Liver (tissue), 3 donors: ENCODE measurements at regions not wholly inside any gene's neighbourhood (a gene's known extent, or its start where the extent isn't known, plus 50 kb on each side); places are given as distances from the start of the nearest gene placed in this dataset.

Source experiments
- FOXA1 ChIP-seq: IDR thresholded peaks from 2 replicates; pipeline ENCODE4 v1.6.1; 2016; ENCODE audit warnings: antibody characterized with exemption
- JUND ChIP-seq, 2 donors: IDR thresholded peaks; 2 replicates each; pipeline ENCODE4 v1.6.1; 2016; ENCODE audit warnings: antibody characterized with exemption in 2 of 2
- MAX ChIP-seq: IDR thresholded peaks from 2 replicates; pipeline ENCODE4 v1.6.1; 2016; ENCODE audit warnings: antibody characterized with exemption
- RAD21 ChIP-seq, 2 donors: IDR thresholded peaks; 2 replicates each; pipeline ENCODE4 v1.6.1; 2016; ENCODE audit warnings: antibody characterized with exemption in 2 of 2, mild to moderate bottlenecking in 2 of 2
- REST ChIP-seq: IDR thresholded peaks from 2 replicates; pipeline ENCODE4 v1.6.1; 2016; ENCODE audit warnings: antibody characterized with exemption, mild to moderate bottlenecking
- RXRA ChIP-seq, 2 donors: IDR thresholded peaks; 2 replicates each; pipeline ENCODE4 v1.6.1; 2017 to 2018; ENCODE audit warnings: antibody characterized with exemption in 2 of 2, mild to moderate bottlenecking in 1 of 2
- ZBTB33 ChIP-seq: IDR thresholded peaks from 2 replicates; pipeline ENCODE4 v1.6.1; 2016; ENCODE audit warnings: antibody characterized with exemption
- TF ChIP-seq, protein P1 (sequence below): fragments of 150-350 bp; IDR thresholded peaks from 2 replicates; pipeline ENCODE4 v1.5.1; 2017; ENCODE audit warnings: improper control_type of control experiment, low read depth, low read length; ENCODE audit not compliant: missing input control
- donor health status: healthy.
- donor health status: healthy.

GRCh38 chr5:29148073-29148472 is 2045.4 kb upstream of the CDH6 start:
- TF ChIP-seq, protein P1, sequence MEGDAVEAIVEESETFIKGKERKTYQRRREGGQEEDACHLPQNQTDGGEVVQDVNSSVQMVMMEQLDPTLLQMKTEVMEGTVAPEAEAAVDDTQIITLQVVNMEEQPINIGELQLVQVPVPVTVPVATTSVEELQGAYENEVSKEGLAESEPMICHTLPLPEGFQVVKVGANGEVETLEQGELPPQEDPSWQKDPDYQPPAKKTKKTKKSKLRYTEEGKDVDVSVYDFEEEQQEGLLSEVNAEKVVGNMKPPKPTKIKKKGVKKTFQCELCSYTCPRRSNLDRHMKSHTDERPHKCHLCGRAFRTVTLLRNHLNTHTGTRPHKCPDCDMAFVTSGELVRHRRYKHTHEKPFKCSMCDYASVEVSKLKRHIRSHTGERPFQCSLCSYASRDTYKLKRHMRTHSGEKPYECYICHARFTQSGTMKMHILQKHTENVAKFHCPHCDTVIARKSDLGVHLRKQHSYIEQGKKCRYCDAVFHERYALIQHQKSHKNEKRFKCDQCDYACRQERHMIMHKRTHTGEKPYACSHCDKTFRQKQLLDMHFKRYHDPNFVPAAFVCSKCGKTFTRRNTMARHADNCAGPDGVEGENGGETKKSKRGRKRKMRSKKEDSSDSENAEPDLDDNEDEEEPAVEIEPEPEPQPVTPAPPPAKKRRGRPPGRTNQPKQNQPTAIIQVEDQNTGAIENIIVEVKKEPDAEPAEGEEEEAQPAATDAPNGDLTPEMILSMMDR, result no peak
- TF ChIP-seq FOXA1, result no peak
- no peak for TF ChIP-seq REST
- no peak for TF ChIP-seq MAX
- TF ChIP-seq JUND (IDR thresholded peaks at IDR 0.05), result no peak
- TF ChIP-seq ZBTB33, result no peak
- no peak for TF ChIP-seq RAD21 (IDR thresholded peaks at IDR 0.05)
- no peak for TF ChIP-seq RXRA (IDR thresholded peaks at IDR 0.05)
